ENCODE measurements at regions not wholly inside any gene's neighbourhood (a gene's known extent, or its start where the extent isn't known, plus 50 kb on each side); places are given as distances from the start of the nearest gene placed in this dataset.

DNA sequence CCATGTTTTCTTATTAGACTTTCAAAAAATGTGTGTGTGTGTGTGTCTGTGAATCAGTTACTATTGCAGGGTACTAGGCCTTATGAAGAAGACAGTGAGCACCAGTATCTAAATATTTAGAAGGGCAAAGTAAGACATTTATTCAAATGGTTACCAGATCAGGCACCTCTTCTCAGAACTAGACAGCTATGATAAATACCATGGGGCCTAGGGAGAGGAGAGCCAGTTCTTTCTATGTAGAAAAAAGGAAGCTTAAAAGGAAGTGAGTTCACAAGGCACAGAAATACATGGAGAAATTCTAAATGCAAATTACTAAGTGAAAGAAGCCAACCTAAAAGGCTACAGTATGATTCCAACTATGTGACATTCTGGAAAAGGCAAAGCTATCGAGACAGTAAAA is 261.3 kb downstream of the SOX11 start:
- H3K4me1 ChIP-seq (ENCODE audit: control insufficient read depth, insufficient read depth, low read length), result no peaks in the 10 kb centered on the region
- no peak overlapping the region for H3K27ac ChIP-seq (ENCODE audit: low read depth, low read length)
- H3K4me3 ChIP-seq (ENCODE audit: low read depth, low read length), result no peak overlapping the region
- no peaks in the 10 kb centered on the region for H3K27me3 ChIP-seq (ENCODE audit: control insufficient read depth, insufficient read depth, low read length)
- H3K9ac ChIP-seq (ENCODE audit: low read length), result no peak overlapping the region
- no peaks in the 10 kb centered on the region for H3K9me3 ChIP-seq (ENCODE audit: control insufficient read depth, insufficient read depth, low read depth, low read length)
- no peaks in the 10 kb centered on the region for H3K36me3 ChIP-seq (ENCODE audit: control insufficient read depth, insufficient read depth, low read length)

GRCh38 chr2:5954509-5954908 is 262.3 kb downstream of the SOX11 start:
- Histone ChIP-seq H3K9me3 (ENCODE audit: control insufficient read depth, insufficient read depth, low read depth, low read length) (no peaks in the 10 kb centered on the region), H3K27ac (ENCODE audit: low read depth, low read length) (no peak overlapping the region), H3K4me3 (ENCODE audit: low read depth, low read length) (no peak overlapping the region), H3K27me3 (ENCODE audit: control insufficient read depth, insufficient read depth, low read length) (no peaks in the 10 kb centered on the region), H3K4me1 (ENCODE audit: control insufficient read depth, insufficient read depth, low read length) (no peaks in the 10 kb centered on the region), H3K36me3 (ENCODE audit: control insufficient read depth, insufficient read depth, low read length) (no peaks in the 10 kb centered on the region), H3K9ac (ENCODE audit: low read length) (no peak overlapping the region)

DNA sequence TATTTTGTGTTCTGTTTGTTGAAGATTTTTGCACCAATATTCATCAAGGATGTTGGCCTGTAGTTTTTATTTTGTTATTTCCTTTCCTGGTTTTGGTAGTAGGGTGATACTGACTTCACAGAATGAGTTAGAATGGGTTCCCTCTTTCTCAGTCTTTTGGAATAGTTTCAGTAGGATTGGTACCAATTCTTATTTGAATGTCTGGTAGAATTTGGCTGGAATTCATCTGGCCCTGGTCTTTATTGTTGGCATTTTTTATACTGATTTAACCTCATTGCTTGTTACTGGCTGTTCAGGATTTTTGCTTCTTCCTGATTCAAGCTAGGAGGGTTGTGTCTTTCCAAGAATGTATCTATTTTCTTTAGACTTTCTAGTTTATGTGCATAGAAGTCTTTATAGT is 263.7 kb downstream of the SOX11 start:
- no peaks in the 10 kb centered on the region for H3K4me1 ChIP-seq (ENCODE audit: control insufficient read depth, insufficient read depth, low read length)
- H3K9ac ChIP-seq (ENCODE audit: low read length), result no peak overlapping the region
- no peaks in the 10 kb centered on the region for H3K36me3 ChIP-seq (ENCODE audit: control insufficient read depth, insufficient read depth, low read length)
- H3K27me3 ChIP-seq (ENCODE audit: control insufficient read depth, insufficient read depth, low read length), result no peaks in the 10 kb centered on the region
- H3K4me3 ChIP-seq (ENCODE audit: low read depth, low read length), result no peak overlapping the region
- no peak overlapping the region for H3K27ac ChIP-seq (ENCODE audit: low read depth, low read length)
- no peaks in the 10 kb centered on the region for H3K9me3 ChIP-seq (ENCODE audit: control insufficient read depth, insufficient read depth, low read depth, low read length)

GRCh38 chr2:5959836-5960820 is 267.9 kb downstream of the SOX11 start:
- Histone ChIP-seq H3K4me1 (ENCODE audit: control insufficient read depth, insufficient read depth, low read length) (peaks cover 4% of the 10 kb centered on the region; the same call in 1 of the 2 replicates), H3K9ac (ENCODE audit: low read length) (no peak overlapping the region), H3K27me3 (ENCODE audit: control insufficient read depth, insufficient read depth, low read length) (no peaks in the 10 kb centered on the region), H3K9me3 (ENCODE audit: control insufficient read depth, insufficient read depth, low read depth, low read length) (peaks cover 2% of the 10 kb centered on the region; the same call in 1 of the 2 replicates), H3K36me3 (ENCODE audit: control insufficient read depth, insufficient read depth, low read length) (no peaks in the 10 kb centered on the region), H3K27ac (ENCODE audit: low read depth, low read length) (no peak overlapping the region), H3K4me3 (ENCODE audit: low read depth, low read length) (no peak overlapping the region)

DNA sequence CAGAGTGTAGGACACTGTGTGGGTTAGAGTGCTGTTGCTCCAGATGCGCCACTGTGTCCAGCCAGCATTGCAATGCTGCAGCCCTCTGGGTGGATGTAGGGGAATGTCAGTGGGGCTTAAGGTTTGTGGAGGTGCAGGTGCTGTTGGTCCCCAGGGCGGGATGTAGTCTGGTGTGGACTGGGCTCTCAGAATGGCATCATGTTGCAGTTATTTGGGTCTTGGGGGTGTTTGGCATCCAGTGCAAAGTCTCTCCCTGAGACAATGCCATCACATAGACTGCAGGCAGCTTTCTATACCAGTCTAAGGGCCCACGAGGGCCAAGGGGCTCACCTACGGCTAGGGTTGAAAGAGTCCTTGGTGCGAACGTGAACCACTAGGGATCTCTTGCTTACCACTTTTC is 275.3 kb downstream of the SOX11 start:
- no peaks in the 10 kb centered on the region for H3K27me3 ChIP-seq (ENCODE audit: control insufficient read depth, insufficient read depth, low read length)
- H3K9me3 ChIP-seq (ENCODE audit: control insufficient read depth, insufficient read depth, low read depth, low read length), result peaks cover 3% of the 10 kb centered on the region; the same call in 1 of the 2 replicates

DNA sequence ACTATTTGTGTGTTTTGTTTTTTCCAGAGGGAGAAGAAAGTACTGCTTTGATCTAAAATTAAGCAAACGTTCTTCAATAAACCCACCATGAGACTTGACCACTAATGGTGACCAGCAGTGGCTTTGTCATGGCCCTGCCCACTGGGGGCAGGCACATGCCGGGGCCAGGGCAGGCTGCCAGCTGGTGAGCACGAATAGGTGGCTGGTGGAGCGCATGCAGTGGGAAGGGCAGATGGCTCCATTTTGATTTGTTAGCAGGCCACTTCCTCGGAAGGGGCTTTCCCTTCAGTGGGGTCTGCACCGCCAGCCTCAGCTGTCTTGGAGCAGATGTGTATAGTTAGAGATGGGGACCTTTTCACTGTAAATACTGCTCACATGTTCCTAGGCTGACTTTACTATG is 277.1 kb downstream of the SOX11 start:
- peaks cover 9% of the 10 kb centered on the region; the same call in 1 of the 2 replicates for H3K4me1 ChIP-seq (ENCODE audit: control insufficient read depth, insufficient read depth, low read length)
- H3K9ac ChIP-seq (ENCODE audit: low read length), result no peak overlapping the region
- H3K27ac ChIP-seq (ENCODE audit: low read depth, low read length), result no peak overlapping the region
- no peaks in the 10 kb centered on the region for H3K36me3 ChIP-seq (ENCODE audit: control insufficient read depth, insufficient read depth, low read length)
- no peaks in the 10 kb centered on the region for H3K27me3 ChIP-seq (ENCODE audit: control insufficient read depth, insufficient read depth, low read length)
- H3K4me3 ChIP-seq (ENCODE audit: low read depth, low read length), result no peak overlapping the region
- peaks cover 3% of the 10 kb centered on the region; the same call in 1 of the 2 replicates for H3K9me3 ChIP-seq (ENCODE audit: control insufficient read depth, insufficient read depth, low read depth, low read length)

More for the DNA sequence above, 275.3 kb downstream of the SOX11 start:
- Histone ChIP-seq H3K9ac (ENCODE audit: low read length) (no peak overlapping the region), H3K36me3 (ENCODE audit: control insufficient read depth, insufficient read depth, low read length) (no peaks in the 10 kb centered on the region), H3K4me3 (ENCODE audit: low read depth, low read length) (no peak overlapping the region), H3K27ac (ENCODE audit: low read depth, low read length) (no peak overlapping the region), H3K4me1 (ENCODE audit: control insufficient read depth, insufficient read depth, low read length) (peaks cover 6% of the 10 kb centered on the region; the same call in 1 of the 2 replicates)

- H3K27me3 ChIP-seq (ENCODE audit: control insufficient read depth, insufficient read depth, low read length), result no peaks in the 10 kb centered on the region
- H3K9ac ChIP-seq (ENCODE audit: low read length), result no peak overlapping the region
- H3K27ac ChIP-seq (ENCODE audit: low read depth, low read length), result no peak overlapping the region
- no peaks in the 10 kb centered on the region for H3K36me3 ChIP-seq (ENCODE audit: control insufficient read depth, insufficient read depth, low read length)
- no peak overlapping the region for H3K4me3 ChIP-seq (ENCODE audit: low read depth, low read length)
- peaks cover 3% of the 10 kb centered on the region; the same call in 1 of the 2 replicates for H3K9me3 ChIP-seq (ENCODE audit: control insufficient read depth, insufficient read depth, low read depth, low read length)
- peaks cover 13% of the 10 kb centered on the region; the same call in 1 of the 2 replicates for H3K4me1 ChIP-seq (ENCODE audit: control insufficient read depth, insufficient read depth, low read length)
These were observed 278.2 kb downstream of the SOX11 start for GRCh38 chr2:5970347-5970746.

GRCh38 chr2:5974477-5974876 is 282.3 kb downstream of the SOX11 start:
- H3K9me3 ChIP-seq (ENCODE audit: control insufficient read depth, insufficient read depth, low read depth, low read length), result no peaks in the 10 kb centered on the region
- H3K9ac ChIP-seq (ENCODE audit: low read length), result no peak overlapping the region
- H3K27ac ChIP-seq (ENCODE audit: low read depth, low read length), result no peak overlapping the region
- H3K27me3 ChIP-seq (ENCODE audit: control insufficient read depth, insufficient read depth, low read length), result no peaks in the 10 kb centered on the region
- no peak overlapping the region for H3K4me3 ChIP-seq (ENCODE audit: low read depth, low read length)
- peaks cover 26% of the 10 kb centered on the region for H3K4me1 ChIP-seq (ENCODE audit: control insufficient read depth, insufficient read depth, low read length)
- no peaks in the 10 kb centered on the region for H3K36me3 ChIP-seq (ENCODE audit: control insufficient read depth, insufficient read depth, low read length)

DNA sequence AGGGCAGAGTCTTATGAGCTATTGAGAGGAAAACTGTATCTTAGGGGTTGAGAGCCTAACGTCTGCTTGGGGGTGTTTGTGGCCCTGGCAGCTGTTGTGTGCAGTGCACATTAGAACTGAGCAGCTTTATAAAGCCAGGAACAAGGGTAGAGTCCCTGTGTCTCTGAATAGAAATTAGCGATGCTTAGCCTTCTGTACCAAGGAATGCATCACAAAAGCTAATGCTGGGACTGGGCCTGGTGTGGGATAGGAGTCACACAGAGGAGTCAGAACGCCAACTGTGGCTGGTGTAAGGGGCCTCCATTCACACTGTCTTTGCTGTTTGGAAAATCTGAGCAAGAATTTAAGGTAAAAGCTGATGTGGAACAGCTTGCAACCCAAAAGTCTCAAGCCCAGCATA is 283.2 kb downstream of the SOX11 start:
- no peak overlapping the region for H3K27ac ChIP-seq (ENCODE audit: low read depth, low read length)
- no peak overlapping the region for H3K4me3 ChIP-seq (ENCODE audit: low read depth, low read length)
- no peaks in the 10 kb centered on the region for H3K27me3 ChIP-seq (ENCODE audit: control insufficient read depth, insufficient read depth, low read length)
- H3K4me1 ChIP-seq (ENCODE audit: control insufficient read depth, insufficient read depth, low read length), result peaks cover 26% of the 10 kb centered on the region
- no peak overlapping the region for H3K9ac ChIP-seq (ENCODE audit: low read length)
- no peaks in the 10 kb centered on the region for H3K9me3 ChIP-seq (ENCODE audit: control insufficient read depth, insufficient read depth, low read depth, low read length)
- no peaks in the 10 kb centered on the region for H3K36me3 ChIP-seq (ENCODE audit: control insufficient read depth, insufficient read depth, low read length)

DNA sequence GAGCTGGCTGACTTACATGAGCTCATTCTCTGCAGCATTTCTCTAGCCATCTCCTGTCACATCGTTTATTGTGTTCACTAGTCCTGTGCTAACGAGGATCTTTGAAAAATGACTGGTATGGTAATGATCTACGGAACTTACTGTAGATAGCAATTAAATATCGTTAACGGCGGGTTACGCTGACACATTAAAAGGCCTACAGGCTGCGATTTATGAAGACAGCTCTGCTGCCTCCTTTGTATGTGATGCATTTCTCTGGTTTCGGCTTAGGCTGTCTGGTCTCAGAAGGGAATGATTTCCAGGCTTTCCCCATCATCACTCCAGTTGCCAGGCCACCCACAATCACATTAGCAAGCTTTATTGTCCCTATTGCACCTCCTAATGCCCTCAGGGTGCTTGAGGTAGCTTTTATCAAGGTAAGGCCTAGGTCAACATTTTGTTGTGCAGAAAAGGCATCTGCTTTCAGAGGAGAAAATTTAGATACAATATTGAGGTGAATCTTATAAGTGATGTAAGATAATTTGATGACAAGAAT is 284.4 kb downstream of the SOX11 start:
- Histone ChIP-seq H3K27me3 (ENCODE audit: control insufficient read depth, insufficient read depth, low read length) (no peaks in the 10 kb centered on the region), H3K4me1 (ENCODE audit: control insufficient read depth, insufficient read depth, low read length) (peaks cover 30% of the 10 kb centered on the region), H3K36me3 (ENCODE audit: control insufficient read depth, insufficient read depth, low read length) (no peaks in the 10 kb centered on the region), H3K9ac (ENCODE audit: low read length) (no peak overlapping the region), H3K27ac (ENCODE audit: low read depth, low read length) (no peak overlapping the region), H3K9me3 (ENCODE audit: control insufficient read depth, insufficient read depth, low read depth, low read length) (no peaks in the 10 kb centered on the region), H3K4me3 (ENCODE audit: low read depth, low read length) (no peak overlapping the region)

DNA sequence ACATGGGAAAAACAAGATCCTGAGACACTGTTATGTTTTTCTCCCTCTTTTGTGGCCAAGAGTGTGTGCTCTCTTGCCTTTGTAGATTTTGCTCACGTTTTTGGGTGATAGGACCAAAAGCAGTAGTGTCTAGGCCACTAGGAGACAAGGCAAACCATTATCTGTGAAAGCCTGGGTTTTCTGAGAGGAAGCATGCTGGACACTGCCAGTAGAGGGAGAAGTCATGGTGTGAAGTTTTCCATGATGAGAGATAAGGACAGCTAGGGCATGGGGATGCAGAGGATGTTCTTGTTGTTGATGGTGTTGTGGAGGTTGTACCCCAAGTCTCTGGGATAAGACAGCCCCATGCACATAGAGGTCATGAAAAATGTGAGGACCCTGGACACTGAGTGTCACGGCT is 285.3 kb downstream of the SOX11 start:
- Histone ChIP-seq H3K9me3 (ENCODE audit: control insufficient read depth, insufficient read depth, low read depth, low read length) (no peaks in the 10 kb centered on the region), H3K4me1 (ENCODE audit: control insufficient read depth, insufficient read depth, low read length) (peaks cover 36% of the 10 kb centered on the region), H3K9ac (ENCODE audit: low read length) (no peak overlapping the region), H3K4me3 (ENCODE audit: low read depth, low read length) (no peak overlapping the region), H3K27me3 (ENCODE audit: control insufficient read depth, insufficient read depth, low read length) (no peaks in the 10 kb centered on the region; the same call in 1 of the 2 replicates), H3K27ac (ENCODE audit: low read depth, low read length) (no peak overlapping the region), H3K36me3 (ENCODE audit: control insufficient read depth, insufficient read depth, low read length) (no peaks in the 10 kb centered on the region)
